ENCODE measurements at regions not wholly inside any gene's neighbourhood (a gene's known extent, or its start where the extent isn't known, plus 50 kb on each side); places are given as distances from the start of the nearest gene placed in this dataset.

DNA sequence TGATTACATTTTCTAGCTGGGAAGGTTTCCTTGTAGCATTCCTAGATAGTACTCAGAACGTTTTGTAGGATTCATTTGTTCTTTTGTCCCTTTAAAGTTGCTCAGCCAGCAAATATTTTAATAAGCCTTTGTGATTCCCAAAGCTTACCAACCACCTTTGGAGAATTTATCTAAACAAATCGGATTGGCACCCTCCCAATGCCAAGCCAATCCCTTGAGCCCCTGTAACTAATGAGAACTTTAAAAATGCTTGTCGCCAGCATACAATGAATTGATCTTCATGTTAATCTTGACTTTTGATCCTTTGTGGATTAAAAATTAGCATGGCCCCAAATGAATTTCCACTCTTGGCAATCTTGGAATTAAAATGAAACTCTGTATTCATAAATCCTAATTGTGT is 559.5 kb downstream of the UTRN start:
- Histone ChIP-seq H3K4me1 (ENCODE audit: insufficient read depth, low read length, severe bottlenecking) (no peaks in the 10 kb centered on the region), H3K4me2 (ENCODE audit: low read length) (no peak overlapping the region), H3K4me3 (ENCODE audit: low read depth, low read length, poor library complexity, severe bottlenecking) (no peak overlapping the region), H3K27ac (ENCODE audit: low read depth, low read length, poor library complexity, severe bottlenecking) (no peak overlapping the region), H3K36me3 (ENCODE audit: insufficient read depth, low read length) (no peaks in the 10 kb centered on the region), H3K9me2 (ENCODE audit: low read depth, low read length) (no peaks in the 10 kb centered on the region), H3K9ac (ENCODE audit: low read length) (no peak overlapping the region), H3F3A (ENCODE audit: insufficient read depth, low read length) (no peaks in the 10 kb centered on the region), H4K20me1 (ENCODE audit: insufficient read depth, low read length) (no peaks in the 10 kb centered on the region), H3K27me3 (ENCODE audit: insufficient read depth, low read length) (no peaks in the 10 kb centered on the region), H3K79me2 (ENCODE audit: insufficient read depth, low read length) (no peaks in the 10 kb centered on the region), H2AFZ (ENCODE audit: low read length) (no peak overlapping the region), H3K9me3 (ENCODE audit: low read length) (no peaks in the 10 kb centered on the region)
- TF ChIP-seq EZH2 (IDR thresholded peaks at IDR 0.05; ENCODE audit: borderline replicate concordance, low read length): no peak
- TF ChIP-seq, protein P1, sequence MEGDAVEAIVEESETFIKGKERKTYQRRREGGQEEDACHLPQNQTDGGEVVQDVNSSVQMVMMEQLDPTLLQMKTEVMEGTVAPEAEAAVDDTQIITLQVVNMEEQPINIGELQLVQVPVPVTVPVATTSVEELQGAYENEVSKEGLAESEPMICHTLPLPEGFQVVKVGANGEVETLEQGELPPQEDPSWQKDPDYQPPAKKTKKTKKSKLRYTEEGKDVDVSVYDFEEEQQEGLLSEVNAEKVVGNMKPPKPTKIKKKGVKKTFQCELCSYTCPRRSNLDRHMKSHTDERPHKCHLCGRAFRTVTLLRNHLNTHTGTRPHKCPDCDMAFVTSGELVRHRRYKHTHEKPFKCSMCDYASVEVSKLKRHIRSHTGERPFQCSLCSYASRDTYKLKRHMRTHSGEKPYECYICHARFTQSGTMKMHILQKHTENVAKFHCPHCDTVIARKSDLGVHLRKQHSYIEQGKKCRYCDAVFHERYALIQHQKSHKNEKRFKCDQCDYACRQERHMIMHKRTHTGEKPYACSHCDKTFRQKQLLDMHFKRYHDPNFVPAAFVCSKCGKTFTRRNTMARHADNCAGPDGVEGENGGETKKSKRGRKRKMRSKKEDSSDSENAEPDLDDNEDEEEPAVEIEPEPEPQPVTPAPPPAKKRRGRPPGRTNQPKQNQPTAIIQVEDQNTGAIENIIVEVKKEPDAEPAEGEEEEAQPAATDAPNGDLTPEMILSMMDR (IDR thresholded peaks at IDR 0.05; ENCODE audit: low read length): no peak

DNA sequence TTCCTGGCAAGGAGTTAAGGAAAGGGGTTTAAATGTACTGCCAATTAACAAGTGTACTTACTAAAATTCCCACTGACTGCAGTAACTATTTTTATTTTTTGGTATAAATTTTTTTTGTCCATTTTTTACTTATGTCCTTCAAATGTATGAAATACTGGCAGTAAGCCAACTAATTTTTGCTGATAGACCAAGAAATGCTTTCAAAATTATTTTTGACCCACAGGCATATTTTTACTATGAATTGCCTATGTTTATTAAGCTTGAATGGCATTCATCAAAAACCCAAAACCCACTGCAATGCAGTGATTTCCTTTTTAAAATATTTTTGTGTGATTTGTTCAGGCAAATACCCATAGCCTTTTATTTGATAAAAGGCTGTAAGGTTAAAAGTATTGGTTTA is 560.1 kb downstream of the UTRN start:
- Histone ChIP-seq H2AFZ (ENCODE audit: low read length) (no peak overlapping the region), H3K36me3 (ENCODE audit: insufficient read depth, low read length) (no peaks in the 10 kb centered on the region), H3K27me3 (ENCODE audit: insufficient read depth, low read length) (no peaks in the 10 kb centered on the region), H3K79me2 (ENCODE audit: insufficient read depth, low read length) (no peaks in the 10 kb centered on the region), H3K9ac (ENCODE audit: low read length) (no peak overlapping the region), H4K20me1 (ENCODE audit: insufficient read depth, low read length) (no peaks in the 10 kb centered on the region), H3K9me3 (ENCODE audit: low read length) (no peaks in the 10 kb centered on the region), H3K27ac (ENCODE audit: low read depth, low read length, poor library complexity, severe bottlenecking) (no peak overlapping the region), H3K9me2 (ENCODE audit: low read depth, low read length) (no peaks in the 10 kb centered on the region), H3K4me1 (ENCODE audit: insufficient read depth, low read length, severe bottlenecking) (no peaks in the 10 kb centered on the region), H3F3A (ENCODE audit: insufficient read depth, low read length) (no peaks in the 10 kb centered on the region), H3K4me3 (ENCODE audit: low read depth, low read length, poor library complexity, severe bottlenecking) (no peak overlapping the region), H3K4me2 (ENCODE audit: low read length) (no peak overlapping the region)
- TF ChIP-seq, protein P1 (IDR thresholded peaks at IDR 0.05; ENCODE audit: low read length): no peak
- no peak for TF ChIP-seq EZH2 (IDR thresholded peaks at IDR 0.05; ENCODE audit: borderline replicate concordance, low read length)

DNA sequence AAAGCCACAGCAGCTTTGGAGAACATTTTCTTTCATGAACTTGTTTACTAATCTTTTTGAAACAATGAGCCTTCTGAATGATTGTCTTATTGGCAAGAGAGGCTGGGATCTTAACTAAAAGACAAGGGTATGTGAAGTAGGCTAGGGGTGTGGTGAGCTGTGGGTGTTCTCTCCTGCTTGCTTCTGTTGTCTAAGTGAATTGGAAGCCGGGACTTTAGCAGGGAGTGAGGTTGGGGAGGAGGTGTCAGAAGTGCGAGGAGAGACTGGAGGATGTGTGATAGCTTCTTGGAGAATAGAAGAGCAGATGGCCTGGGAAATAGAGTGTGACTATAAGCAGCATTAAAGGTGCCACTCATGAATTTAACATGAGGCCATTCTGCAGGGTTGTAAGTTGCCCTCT is 562.8 kb downstream of the UTRN start:
- Histone ChIP-seq H3K4me1 (ENCODE audit: insufficient read depth, low read length, severe bottlenecking) (no peaks in the 10 kb centered on the region), H3K79me2 (ENCODE audit: insufficient read depth, low read length) (no peaks in the 10 kb centered on the region), H3K9ac (ENCODE audit: low read length) (no peak overlapping the region), H2AFZ (ENCODE audit: low read length) (no peak overlapping the region), H3K4me2 (ENCODE audit: low read length) (no peak overlapping the region), H3K27me3 (ENCODE audit: insufficient read depth, low read length) (no peaks in the 10 kb centered on the region), H3F3A (ENCODE audit: insufficient read depth, low read length) (no peaks in the 10 kb centered on the region), H3K27ac (ENCODE audit: low read depth, low read length, poor library complexity, severe bottlenecking) (no peak overlapping the region), H3K9me2 (ENCODE audit: low read depth, low read length) (no peaks in the 10 kb centered on the region), H3K36me3 (ENCODE audit: insufficient read depth, low read length) (no peaks in the 10 kb centered on the region), H3K9me3 (ENCODE audit: low read length) (no peaks in the 10 kb centered on the region), H3K4me3 (ENCODE audit: low read depth, low read length, poor library complexity, severe bottlenecking) (no peak overlapping the region), H4K20me1 (ENCODE audit: insufficient read depth, low read length) (no peaks in the 10 kb centered on the region)
- no peak for TF ChIP-seq EZH2 (IDR thresholded peaks at IDR 0.05; ENCODE audit: borderline replicate concordance, low read length)
- TF ChIP-seq, protein P1 (IDR thresholded peaks at IDR 0.05; ENCODE audit: low read length): no peak

All from OCI-LY1 (cell line).